Mucosa of descending colon (tissue), 3 donors: ENCODE measurements at regions not wholly inside any gene's neighbourhood (a gene's known extent, or its start where the extent isn't known, plus 50 kb on each side); places are given as distances from the start of the nearest gene placed in this dataset.

ENCODE experiments used
- ATAC-seq: fragments of 200-7000 bp; cut with Tn5 transposase; one replicate; pipeline ENCODE4 v1.9.1; 2020; ENCODE audit warnings: mild to moderate bottlenecking, moderate library complexity
- DNase-seq, 3 donors: peaks; one replicate each; pipeline ENCODE4 v3.0.0-alpha.2; 2020
- H3K36me3 ChIP-seq: fragments of 200-600 bp; one replicate; pipeline ENCODE4 v1.8.0; 2021; ENCODE audit warnings: low read depth, mild to moderate bottlenecking
- H3K4me1 ChIP-seq: fragments of 200-600 bp; one replicate; pipeline ENCODE4 v1.8.0; 2021; ENCODE audit warnings: low read depth, mild to moderate bottlenecking
- H3K4me3 ChIP-seq: fragments of 200-600 bp; one replicate; pipeline ENCODE4 v1.8.0; 2021; ENCODE audit warnings: mild to moderate bottlenecking
- H3K9me3 ChIP-seq: fragments of 200-600 bp; one replicate; pipeline ENCODE4 v1.8.0; 2021; ENCODE audit warnings: mild to moderate bottlenecking
- CTCF ChIP-seq: fragments of 200-600 bp; IDR thresholded peaks from one replicate; pipeline ENCODE4 v1.8.0; 2022; ENCODE audit warnings: antibody characterized with exemption, mild to moderate bottlenecking
- intact Hi-C, 2 donors: fragments of 100-400 bp; cut with DNase I in 1 of 2; cut with micrococcal nuclease in 1 of 2; formaldehyde crosslinking; loops; one replicate each; pipeline versions ENCODE4 v1.11.0 to v1.11.1; 2022; cut with DNase I, micrococcal nuclease
- donor health status: DM: no; HTN: no; CAD: no; lungs with moderate emphysema.
- donor health status: DM: no; HTN: no; CAD: no.
- donor health status: DM: no; HTN: yes; CAD: no.

- DNase-seq (no peak), ATAC-seq (no peak)
- no peak overlapping the region for H3K4me3 ChIP-seq
- intact Hi-C loops: no loop called here
- no peaks in the 10 kb centered on the region for H3K36me3 ChIP-seq
- TF ChIP-seq CTCF: no peak
- no peaks in the 10 kb centered on the region for H3K9me3 ChIP-seq
- no peaks in the 10 kb centered on the region for H3K4me1 ChIP-seq
Observed at GRCh38 chr17:52470553-52470952, 312.0 kb upstream of the CA10 start.

- H3K4me3 ChIP-seq: no peak overlapping the region
Observed at GRCh38 chr17:52465407-52465806, 306.9 kb upstream of the CA10 start.

GRCh38 chr17:52451294-52451861 lies 292.9 kb upstream of the CA10 start:
- H3K4me1 ChIP-seq: no peaks in the 10 kb centered on the region
- no peak overlapping the region for H3K4me3 ChIP-seq
- TF ChIP-seq CTCF: no peak
- H3K9me3 ChIP-seq: no peaks in the 10 kb centered on the region
- intact Hi-C loops: no loop called here
- DNase-seq: no peak
- no peaks in the 10 kb centered on the region for H3K36me3 ChIP-seq
- ATAC-seq: no peak

More at GRCh38 chr17:52465407-52465806, 306.9 kb upstream of the CA10 start:
- TF ChIP-seq CTCF: no peak
- Histone ChIP-seq H3K36me3 (no peaks in the 10 kb centered on the region), H3K4me1 (no peaks in the 10 kb centered on the region), H3K9me3 (no peaks in the 10 kb centered on the region)
- DNase-seq (no peak), ATAC-seq (no peak)
- intact Hi-C loops: no loop called here

- Histone ChIP-seq H3K9me3 (no peaks in the 10 kb centered on the region), H3K36me3 (no peaks in the 10 kb centered on the region), H3K4me3 (no peak overlapping the region), H3K4me1 (no peaks in the 10 kb centered on the region)
- no peak for ATAC-seq
- no peak for TF ChIP-seq CTCF
- DNase-seq: no peak
- intact Hi-C loops: no loop called here
Observed at GRCh38 chr17:52442350-52442749, 283.8 kb upstream of the CA10 start.

GRCh38 chr17:52420555-52421078 lies 262.1 kb upstream of the CA10 start:
- intact Hi-C loops: no loop called here
- no peaks in the 10 kb centered on the region for H3K36me3 ChIP-seq
- no peaks in the 10 kb centered on the region for H3K4me1 ChIP-seq
- no peak for TF ChIP-seq CTCF
- no peak for ATAC-seq
- H3K4me3 ChIP-seq: no peak overlapping the region
- no peaks in the 10 kb centered on the region for H3K9me3 ChIP-seq
- DNase-seq: no peak

GRCh38 chr17:52419229-52419641 lies 260.7 kb upstream of the CA10 start:
- no peak for TF ChIP-seq CTCF
- intact Hi-C loops: no loop called here
- Histone ChIP-seq H3K36me3 (no peaks in the 10 kb centered on the region), H3K4me3 (no peak overlapping the region), H3K9me3 (no peaks in the 10 kb centered on the region), H3K4me1 (no peaks in the 10 kb centered on the region)
- ATAC-seq (no peak), DNase-seq (no peak)
